SK-N-SH treated with all-trans-retinoic acid at 6 μM for 48 hours (cell line): ENCODE measurements at regions not wholly inside any gene's neighbourhood (a gene's known extent, or its start where the extent isn't known, plus 50 kb on each side); places are given as distances from the start of the nearest gene placed in this dataset.

Source experiments
- ARNTL ChIP-seq: fragments of 450-650 bp; formaldehyde crosslinking; IDR thresholded peaks from 2 replicates; pipeline ENCODE4 v1.5.0; 2020; ENCODE audit warnings: low read depth, mild to moderate bottlenecking, moderate library complexity, borderline replicate concordance
- BACH2 ChIP-seq: fragments of 250-450 bp; sonication (Bioruptor Pico); IDR thresholded peaks from 2 replicates; pipeline ENCODE4 v1.9.0; 2021; ENCODE audit warnings: mild to moderate bottlenecking, borderline replicate concordance
- ESRRG ChIP-seq: fragments of 250-450 bp; sonication (Bioruptor Pico); IDR thresholded peaks from 2 replicates; pipeline ENCODE4 v1.6.1; 2021; ENCODE audit warnings: mild to moderate bottlenecking
- GLIS3 ChIP-seq: fragments of 250-450 bp; sonication (Bioruptor Pico); IDR thresholded peaks from 2 replicates; pipeline ENCODE4 v1.5.0; 2020; ENCODE audit warnings: mild to moderate bottlenecking, moderate library complexity
- RARB ChIP-seq: fragments of 250-450 bp; sonication (Bioruptor Pico); IDR thresholded peaks from 2 replicates; pipeline ENCODE4 v1.8.0; 2021; ENCODE audit warnings: mild to moderate bottlenecking, moderate library complexity
- ZC3H10 ChIP-seq: fragments of 250-450 bp; sonication (Bioruptor Pico); IDR thresholded peaks from 2 replicates; pipeline ENCODE4 v1.5.1; 2021; ENCODE audit warnings: mild to moderate bottlenecking, moderate library complexity
- ZFP30 ChIP-seq: fragments of 450-650 bp; formaldehyde crosslinking; IDR thresholded peaks from 2 replicates; pipeline ENCODE4 v1.5.0; 2022; ENCODE audit warnings: mild to moderate bottlenecking, moderate library complexity
- ZNF8 ChIP-seq: fragments of 450-650 bp; formaldehyde crosslinking; IDR thresholded peaks from 2 replicates; pipeline ENCODE4 v1.5.0; 2020; ENCODE audit warnings: mild to moderate bottlenecking, moderate library complexity
- TF ChIP-seq, protein P1 (sequence below): fragments of 250-450 bp; sonication (Bioruptor Pico); IDR thresholded peaks from 2 replicates; pipeline ENCODE4 v1.5.1; 2020; ENCODE audit warnings: low read depth, mild to moderate bottlenecking, moderate library complexity
- TF ChIP-seq, protein P2 (sequence below): fragments of 250-450 bp; sonication (Bioruptor Pico); IDR thresholded peaks from 2 replicates; pipeline ENCODE4 v1.8.0; 2020; ENCODE audit warnings: mild to moderate bottlenecking, moderate library complexity, borderline replicate concordance

DNA sequence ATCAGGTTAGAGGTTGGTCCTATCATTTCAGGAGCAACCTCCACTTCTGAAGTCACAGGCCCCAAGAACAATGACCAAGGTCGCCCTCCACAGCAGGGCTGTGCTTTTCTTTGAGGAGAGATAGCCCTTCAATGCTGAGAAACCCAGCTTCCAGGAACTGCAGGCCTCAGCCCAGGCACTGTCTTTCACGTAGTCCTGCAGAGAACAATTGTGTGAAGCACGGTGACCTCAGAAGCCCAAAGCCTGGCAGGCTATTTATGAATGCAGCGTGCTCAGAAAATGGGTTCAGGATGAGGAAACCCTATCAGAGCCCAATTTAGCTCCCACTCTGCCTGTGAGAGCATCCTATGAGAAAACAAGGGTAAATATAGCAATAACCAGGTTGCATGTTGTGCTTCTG, 388.3 kb downstream of the PLK2 start:
- TF ChIP-seq, protein P1, sequence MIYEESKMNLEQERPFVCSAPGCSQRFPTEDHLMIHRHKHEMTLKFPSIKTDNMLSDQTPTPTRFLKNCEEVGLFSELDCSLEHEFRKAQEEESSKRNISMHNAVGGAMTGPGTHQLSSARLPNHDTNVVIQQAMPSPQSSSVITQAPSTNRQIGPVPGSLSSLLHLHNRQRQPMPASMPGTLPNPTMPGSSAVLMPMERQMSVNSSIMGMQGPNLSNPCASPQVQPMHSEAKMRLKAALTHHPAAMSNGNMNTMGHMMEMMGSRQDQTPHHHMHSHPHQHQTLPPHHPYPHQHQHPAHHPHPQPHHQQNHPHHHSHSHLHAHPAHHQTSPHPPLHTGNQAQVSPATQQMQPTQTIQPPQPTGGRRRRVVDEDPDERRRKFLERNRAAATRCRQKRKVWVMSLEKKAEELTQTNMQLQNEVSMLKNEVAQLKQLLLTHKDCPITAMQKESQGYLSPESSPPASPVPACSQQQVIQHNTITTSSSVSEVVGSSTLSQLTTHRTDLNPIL (CRISPR knock-in tag), result no peak
- TF ChIP-seq ZNF8, result no peak
- TF ChIP-seq BACH2 (CRISPR knock-in tag), result no peak
- TF ChIP-seq RARB, result no peak
- TF ChIP-seq ZC3H10, result no peak
- no peak for TF ChIP-seq ZFP30 (CRISPR knock-in tag)
- TF ChIP-seq ESRRG (CRISPR knock-in tag), result no peak
- TF ChIP-seq, protein P2, sequence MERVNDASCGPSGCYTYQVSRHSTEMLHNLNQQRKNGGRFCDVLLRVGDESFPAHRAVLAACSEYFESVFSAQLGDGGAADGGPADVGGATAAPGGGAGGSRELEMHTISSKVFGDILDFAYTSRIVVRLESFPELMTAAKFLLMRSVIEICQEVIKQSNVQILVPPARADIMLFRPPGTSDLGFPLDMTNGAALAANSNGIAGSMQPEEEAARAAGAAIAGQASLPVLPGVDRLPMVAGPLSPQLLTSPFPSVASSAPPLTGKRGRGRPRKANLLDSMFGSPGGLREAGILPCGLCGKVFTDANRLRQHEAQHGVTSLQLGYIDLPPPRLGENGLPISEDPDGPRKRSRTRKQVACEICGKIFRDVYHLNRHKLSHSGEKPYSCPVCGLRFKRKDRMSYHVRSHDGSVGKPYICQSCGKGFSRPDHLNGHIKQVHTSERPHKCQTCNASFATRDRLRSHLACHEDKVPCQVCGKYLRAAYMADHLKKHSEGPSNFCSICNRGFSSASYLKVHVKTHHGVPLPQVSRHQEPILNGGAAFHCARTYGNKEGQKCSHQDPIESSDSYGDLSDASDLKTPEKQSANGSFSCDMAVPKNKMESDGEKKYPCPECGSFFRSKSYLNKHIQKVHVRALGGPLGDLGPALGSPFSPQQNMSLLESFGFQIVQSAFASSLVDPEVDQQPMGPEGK (CRISPR knock-in tag), result no peak
- no peak for TF ChIP-seq ARNTL (CRISPR knock-in tag)
- TF ChIP-seq GLIS3 (CRISPR knock-in tag), result no peak
